ENCODE measurements at regions not wholly inside any gene's neighbourhood (a gene's known extent, or its start where the extent isn't known, plus 50 kb on each side); places are given as distances from the start of the nearest gene placed in this dataset.

DNA sequence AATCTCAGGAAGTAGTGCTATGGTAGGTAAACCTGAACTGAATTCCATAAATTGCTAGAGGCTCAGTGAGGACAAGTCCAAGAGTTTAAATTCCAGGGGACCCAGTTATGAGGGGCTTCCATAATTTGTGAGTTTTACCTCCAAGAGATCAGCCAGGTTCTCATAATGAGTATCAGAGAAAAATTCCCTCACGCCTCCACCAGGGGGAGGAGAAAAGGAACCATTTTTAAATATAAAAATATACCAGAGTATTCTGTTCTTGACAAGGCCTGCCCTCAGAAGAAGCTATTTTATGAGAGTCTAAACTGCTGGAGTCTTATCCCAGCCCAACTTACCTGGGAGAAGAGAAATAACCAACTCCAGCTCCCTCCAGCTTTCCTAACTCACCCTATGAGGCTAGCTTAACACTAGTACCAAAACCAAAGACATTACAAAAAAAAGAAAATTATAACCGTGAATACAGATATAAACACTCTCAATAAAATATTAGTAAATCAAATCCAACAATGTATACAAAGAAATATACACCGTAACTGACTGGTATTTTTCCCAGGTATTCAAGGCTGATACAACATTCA is 158.7 kb downstream of the TFAP2A start:
- H3K4me1 Mint-ChIP-seq (ENCODE audit: low read depth in 2 of 2): no peaks in the 10 kb centered on the region
- no peaks in the 10 kb centered on the region for H3K36me3 Mint-ChIP-seq (ENCODE audit: insufficient read depth)
- no peak overlapping the region for H3K4me3 Mint-ChIP-seq
- peaks cover 11 to 14% of the 10 kb centered on the region in 2 donors for H3K27me3 Mint-ChIP-seq
- H3K9me3 Mint-ChIP-seq: peaks cover 0 to 4% of the 10 kb centered on the region in 2 donors
- no peak overlapping the region for H3K27ac Mint-ChIP-seq
- DNase-seq (no peak), ATAC-seq (replicated peaks) (no peak)

DNA sequence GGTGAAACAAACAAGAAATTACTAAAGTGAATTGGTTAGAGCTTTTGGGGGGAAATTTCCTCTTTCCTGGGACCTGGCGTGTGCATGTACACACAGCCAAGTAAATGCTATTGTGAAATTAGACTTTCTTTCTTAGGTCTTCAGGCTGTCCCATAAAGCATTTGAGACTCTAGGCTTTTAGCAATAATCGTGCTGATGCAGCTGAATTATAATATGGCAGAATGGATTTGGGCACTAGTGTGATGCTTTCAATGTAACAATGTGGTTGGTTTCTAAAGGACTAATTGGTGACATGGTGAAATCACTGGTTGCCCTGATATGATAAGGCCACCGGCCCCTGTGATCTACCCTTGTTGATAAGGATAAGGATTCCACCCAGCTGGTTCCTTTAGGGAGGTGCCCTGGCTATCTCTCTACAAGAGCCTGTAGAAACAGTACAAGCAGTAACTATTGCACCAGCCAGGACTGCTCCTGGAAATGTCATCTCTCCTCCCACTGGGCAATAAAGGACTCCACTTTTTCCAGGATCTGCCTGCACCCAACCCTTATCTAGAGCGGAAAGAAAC is 164.1 kb downstream of the TFAP2A start:
- no peaks in the 10 kb centered on the region for H3K36me3 Mint-ChIP-seq (ENCODE audit: insufficient read depth)
- H3K27ac Mint-ChIP-seq: no peak overlapping the region

DNA sequence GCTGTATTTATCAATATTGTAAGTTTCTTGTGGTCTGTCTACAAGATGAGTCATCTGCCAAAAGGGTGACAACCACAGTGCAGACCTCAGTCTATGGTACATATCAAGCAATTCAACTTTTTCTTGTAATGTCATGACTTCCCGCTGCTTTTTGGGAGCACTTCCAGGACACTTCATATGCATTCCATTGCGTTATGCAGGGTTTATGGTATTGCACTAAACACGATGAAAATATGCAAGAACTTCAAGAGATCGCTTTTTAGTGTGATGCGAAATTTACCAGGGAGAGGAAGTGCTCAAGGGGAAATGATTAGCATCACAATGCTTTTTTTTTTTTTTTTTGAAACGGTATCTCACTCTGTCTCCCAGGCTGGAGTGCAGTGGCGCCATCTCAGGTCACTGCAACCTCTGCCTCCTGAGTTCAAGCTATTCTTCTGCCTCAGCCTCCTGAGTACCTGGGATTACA is 166.5 kb downstream of the TFAP2A start:
- no peaks in the 10 kb centered on the region for H3K4me1 Mint-ChIP-seq (ENCODE audit: low read depth in 2 of 2)
- no peak for ATAC-seq (replicated peaks)
- peaks cover 2 to 11% of the 10 kb centered on the region in 2 donors for H3K9me3 Mint-ChIP-seq
- H3K36me3 Mint-ChIP-seq (ENCODE audit: insufficient read depth): no peaks in the 10 kb centered on the region
- no peak overlapping the region for H3K27ac Mint-ChIP-seq
- H3K4me3 Mint-ChIP-seq: no peak overlapping the region
- DNase-seq: no peak
- H3K27me3 Mint-ChIP-seq: peaks cover 11 to 21% of the 10 kb centered on the region in 2 donors

More for the DNA sequence above, 164.1 kb downstream of the TFAP2A start:
- H3K9me3 Mint-ChIP-seq: peaks cover 2 to 11% of the 10 kb centered on the region in 2 donors
- H3K4me1 Mint-ChIP-seq (ENCODE audit: low read depth in 2 of 2): no peaks in the 10 kb centered on the region
- no peak overlapping the region for H3K4me3 Mint-ChIP-seq
- ATAC-seq (replicated peaks): no peak
- no peak for DNase-seq
- peaks cover 11 to 21% of the 10 kb centered on the region in 2 donors for H3K27me3 Mint-ChIP-seq

DNA sequence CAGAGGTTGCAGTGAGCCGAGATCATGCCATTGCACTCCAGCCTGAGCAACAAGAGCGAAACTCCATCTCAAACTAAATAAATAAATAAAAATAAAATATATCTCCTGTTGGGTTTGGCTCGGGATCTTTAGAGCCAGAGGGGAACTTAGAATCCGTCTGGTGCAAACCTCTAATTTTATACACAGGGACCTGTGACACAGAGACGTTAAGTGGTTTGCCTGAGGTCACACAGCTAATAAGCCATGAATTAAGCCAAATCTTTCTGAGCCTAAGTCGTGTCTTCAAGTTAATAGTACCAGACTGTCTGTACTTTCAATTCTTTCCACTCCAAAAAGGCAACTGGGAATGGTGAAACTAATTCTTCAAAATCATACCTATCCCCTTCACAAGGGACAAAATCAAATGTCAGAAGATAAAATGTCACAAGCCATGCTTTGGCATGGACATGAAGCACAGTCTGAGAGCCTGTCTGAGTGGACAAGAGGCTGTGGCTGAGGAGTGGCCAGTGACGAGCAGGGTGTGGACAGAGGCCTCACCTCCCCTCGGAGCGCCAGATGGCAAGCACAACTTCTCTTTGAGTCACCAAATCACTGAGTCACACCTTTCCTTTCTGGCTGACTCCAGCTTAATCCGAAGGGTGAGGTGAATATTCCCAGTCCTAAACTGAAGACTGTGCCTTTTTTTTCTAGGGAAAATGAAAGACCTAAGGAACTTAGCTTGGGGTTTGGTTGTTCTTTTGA is 177.4 kb downstream of the TFAP2A start:
- Mint-ChIP-seq H3K4me3 (no peak overlapping the region), H3K4me1 (ENCODE audit: low read depth in 2 of 2) (no peaks in the 10 kb centered on the region), H3K9me3 (no peaks in the 10 kb centered on the region), H3K27me3 (peaks cover 0 to 9% of the 10 kb centered on the region in 2 donors), H3K36me3 (ENCODE audit: insufficient read depth) (peaks cover 2% of the 10 kb centered on the region), H3K27ac (no peak overlapping the region)
- ATAC-seq (replicated peaks) (no peak), DNase-seq (no peak)

DNA sequence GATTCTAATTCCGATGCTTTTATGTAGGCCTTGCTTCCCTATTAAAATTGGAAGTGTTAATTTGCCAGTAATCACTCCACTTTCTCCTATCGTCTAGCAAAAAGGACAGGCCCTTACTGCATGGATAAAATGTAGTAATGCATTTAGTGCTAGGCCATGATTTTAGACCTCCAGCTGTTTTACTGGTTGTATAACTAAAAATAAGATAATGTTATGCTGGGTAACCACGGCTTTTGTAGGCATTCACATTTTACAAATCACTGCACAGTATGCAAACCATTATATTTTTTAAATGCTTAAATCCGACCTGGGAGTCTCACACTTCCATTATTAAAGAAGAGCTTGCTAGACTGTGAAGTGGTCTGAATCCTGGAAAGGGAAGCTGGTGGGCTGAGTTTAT is 179.5 kb downstream of the TFAP2A start:
- Mint-ChIP-seq H3K9me3 (no peaks in the 10 kb centered on the region), H3K36me3 (ENCODE audit: insufficient read depth) (peaks cover 2% of the 10 kb centered on the region), H3K27me3 (no peaks in the 10 kb centered on the region), H3K27ac (no peak overlapping the region), H3K4me1 (ENCODE audit: low read depth in 2 of 2) (no peaks in the 10 kb centered on the region), H3K4me3 (no peak overlapping the region)
- no peak for DNase-seq
- no peak for ATAC-seq (replicated peaks)

DNA sequence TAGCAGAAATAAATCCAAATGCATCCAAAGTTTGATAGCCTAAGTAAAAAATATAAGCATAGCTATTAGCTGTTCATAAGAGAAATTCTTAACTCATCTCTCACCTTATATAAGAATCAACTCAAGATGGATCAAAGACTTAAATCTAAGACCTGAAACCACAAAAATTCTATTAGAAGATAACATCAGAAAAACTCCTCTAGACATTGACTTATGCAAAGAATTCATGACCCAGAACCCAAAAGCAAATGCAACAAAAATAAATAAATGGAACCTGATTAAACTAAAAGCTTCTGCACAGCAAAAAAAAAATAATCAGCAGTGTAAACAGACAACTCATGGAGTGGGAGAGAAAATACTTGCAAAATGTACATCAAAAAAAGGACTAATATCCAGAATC is 184.3 kb downstream of the TFAP2A start:
- H3K4me3 Mint-ChIP-seq: no peak overlapping the region
- H3K36me3 Mint-ChIP-seq (ENCODE audit: insufficient read depth): no peaks in the 10 kb centered on the region
- H3K9me3 Mint-ChIP-seq: peaks cover 6 to 15% of the 10 kb centered on the region in 2 donors
- H3K4me1 Mint-ChIP-seq (ENCODE audit: low read depth in 2 of 2): no peaks in the 10 kb centered on the region
- no peak for DNase-seq
- no peak for ATAC-seq (replicated peaks)
- no peak overlapping the region for H3K27ac Mint-ChIP-seq
- H3K27me3 Mint-ChIP-seq: no peaks in the 10 kb centered on the region

DNA sequence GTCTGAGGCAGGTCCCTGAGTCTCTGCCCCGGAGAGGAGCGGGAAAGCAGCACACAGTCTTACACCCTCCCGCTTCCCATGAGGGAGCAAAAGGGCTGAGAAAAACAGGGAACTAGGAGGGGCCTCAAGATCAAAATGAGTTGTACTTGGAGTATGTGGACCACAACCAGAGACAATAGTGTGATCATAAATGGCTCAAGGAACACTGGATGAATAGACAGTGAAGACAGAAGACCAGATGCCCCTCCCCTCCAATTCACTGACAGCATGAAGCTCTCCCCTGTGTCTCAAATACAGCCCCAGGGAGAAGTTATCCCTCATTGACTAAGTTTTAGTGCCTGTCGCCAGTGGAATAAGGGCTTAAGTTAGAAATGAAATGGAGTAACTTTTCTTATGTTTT is 191.0 kb downstream of the TFAP2A start:
- no peak for ATAC-seq (replicated peaks)
- no peak overlapping the region for H3K27ac Mint-ChIP-seq
- H3K4me3 Mint-ChIP-seq: no peak overlapping the region

DNA sequence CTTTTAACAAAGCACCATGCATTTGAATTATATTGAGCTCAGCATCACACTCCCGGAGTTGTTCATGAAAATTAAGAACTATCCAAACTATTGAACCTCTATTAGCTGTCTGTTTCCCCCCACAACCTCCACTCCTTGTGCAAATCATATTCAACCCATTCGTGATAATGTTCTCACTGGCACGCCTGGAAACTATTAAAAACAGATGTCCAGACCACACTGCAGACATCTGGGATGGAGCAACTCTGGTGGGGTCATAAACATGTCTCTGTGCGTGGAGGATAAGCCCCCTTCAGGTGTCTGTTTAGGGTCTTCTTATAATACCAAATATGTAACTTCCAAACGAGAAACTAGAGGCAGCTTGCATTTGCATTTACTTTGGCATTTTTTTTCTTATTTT is 193.7 kb downstream of the TFAP2A start:
- Mint-ChIP-seq H3K27me3 (no peaks in the 10 kb centered on the region), H3K27ac (no peak overlapping the region), H3K36me3 (ENCODE audit: insufficient read depth) (no peaks in the 10 kb centered on the region), H3K4me3 (no peak overlapping the region), H3K9me3 (peaks cover 14 to 22% of the 10 kb centered on the region in 2 donors), H3K4me1 (ENCODE audit: low read depth in 2 of 2) (no peaks in the 10 kb centered on the region)
- DNase-seq (no peak), ATAC-seq (replicated peaks) (no peak)

More for the DNA sequence above, 191.0 kb downstream of the TFAP2A start:
- Mint-ChIP-seq H3K4me1 (ENCODE audit: low read depth in 2 of 2) (no peaks in the 10 kb centered on the region), H3K36me3 (ENCODE audit: insufficient read depth) (no peaks in the 10 kb centered on the region), H3K9me3 (peaks cover 14 to 27% of the 10 kb centered on the region in 2 donors), H3K27me3 (no peaks in the 10 kb centered on the region)
- DNase-seq: no peak

DNA sequence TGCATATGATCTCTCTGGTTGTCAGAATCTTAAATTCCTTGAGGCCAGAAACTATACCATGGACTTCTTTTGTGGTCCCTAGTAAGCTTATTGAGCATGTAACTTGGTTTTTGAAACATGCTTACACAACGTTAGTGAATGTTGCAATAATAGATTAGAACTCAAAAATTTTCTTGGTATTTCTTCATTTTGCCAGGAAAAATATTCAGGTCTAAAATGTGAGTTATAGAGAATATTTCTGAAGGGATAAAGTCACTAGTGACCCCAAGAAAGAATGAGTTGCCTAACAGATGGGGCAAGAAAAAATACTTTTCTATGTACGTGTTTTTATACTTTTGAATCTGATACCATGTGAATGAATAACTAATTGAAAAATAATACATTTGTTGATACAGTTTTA is 195.4 kb downstream of the TFAP2A start:
- Mint-ChIP-seq H3K9me3 (peaks cover 3 to 8% of the 10 kb centered on the region in 2 donors), H3K4me1 (ENCODE audit: low read depth in 2 of 2) (no peaks in the 10 kb centered on the region), H3K27ac (no peak overlapping the region), H3K36me3 (ENCODE audit: insufficient read depth) (no peaks in the 10 kb centered on the region), H3K27me3 (no peaks in the 10 kb centered on the region), H3K4me3 (no peak overlapping the region)
- ATAC-seq (replicated peaks) (no peak), DNase-seq (no peak)

DNA sequence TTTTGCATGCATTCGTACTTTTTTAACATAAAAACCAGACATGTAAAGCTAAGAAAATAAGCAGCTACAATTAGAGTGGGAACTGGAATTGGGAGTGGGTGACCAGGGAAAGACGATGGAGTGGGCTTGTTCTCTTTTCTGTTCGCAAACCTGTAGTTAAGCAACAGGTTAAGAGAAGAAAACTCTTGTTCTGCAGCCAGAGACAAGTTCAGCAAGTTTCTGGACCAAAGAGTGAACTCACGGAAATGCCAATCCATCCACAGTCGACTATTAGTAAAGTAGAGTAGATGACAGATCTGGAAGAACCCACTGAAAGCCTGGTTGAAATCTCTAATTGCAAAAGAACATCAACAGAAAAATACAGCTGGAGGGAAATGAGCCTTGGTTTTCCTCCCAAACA is 197.8 kb downstream of the TFAP2A start:
- Mint-ChIP-seq H3K4me3 (no peak overlapping the region), H3K9me3 (peaks cover 3 to 8% of the 10 kb centered on the region in 2 donors), H3K36me3 (ENCODE audit: insufficient read depth) (no peaks in the 10 kb centered on the region), H3K4me1 (ENCODE audit: low read depth in 2 of 2) (no peaks in the 10 kb centered on the region), H3K27ac (no peak overlapping the region), H3K27me3 (no peaks in the 10 kb centered on the region)
- DNase-seq: no peak
- ATAC-seq (replicated peaks): no peak

DNA sequence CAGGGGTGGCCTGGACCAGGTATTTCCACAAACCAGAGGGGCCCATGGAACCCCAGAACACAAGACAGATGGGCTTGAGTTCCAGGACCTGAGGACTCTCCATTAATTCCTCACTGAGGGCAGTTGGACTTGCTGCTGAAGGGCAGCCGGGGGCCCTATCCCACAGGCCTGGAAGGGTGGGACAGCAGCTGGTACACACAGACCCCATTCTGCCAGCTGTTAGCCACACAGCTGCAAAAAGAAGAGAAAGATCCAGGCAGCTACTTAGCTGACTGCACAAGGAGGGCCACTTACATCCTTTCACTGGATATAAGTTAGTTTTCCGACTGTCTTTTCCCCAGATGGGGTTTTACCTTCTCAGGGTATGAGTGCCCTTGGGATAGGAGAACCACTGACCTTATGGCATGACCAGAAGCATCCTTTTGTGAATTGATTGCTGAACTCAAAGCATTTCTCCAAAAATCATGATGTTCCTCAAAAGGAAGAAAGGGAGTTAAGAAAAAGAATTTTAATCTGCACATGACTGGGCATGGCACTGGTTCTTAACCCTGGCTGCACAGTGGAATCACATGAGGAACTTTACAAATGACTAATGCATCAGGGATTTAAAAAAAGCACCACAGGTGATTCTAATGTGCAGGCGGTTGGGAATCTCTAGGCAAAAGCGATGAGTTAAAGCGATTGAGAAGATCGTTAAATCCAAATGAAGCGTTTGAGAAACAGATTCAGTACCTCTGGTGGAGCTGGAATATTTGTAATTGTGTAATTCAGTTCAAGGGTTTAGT is 199.4 kb downstream of the TFAP2A start:
- Mint-ChIP-seq H3K36me3 (ENCODE audit: insufficient read depth) (no peaks in the 10 kb centered on the region), H3K9me3 (peaks cover 3 to 8% of the 10 kb centered on the region in 2 donors), H3K4me3 (no peak overlapping the region), H3K27ac (no peak overlapping the region), H3K4me1 (ENCODE audit: low read depth in 2 of 2) (no peaks in the 10 kb centered on the region), H3K27me3 (no peaks in the 10 kb centered on the region)
- no peak for ATAC-seq (replicated peaks)
- no peak for DNase-seq

DNA sequence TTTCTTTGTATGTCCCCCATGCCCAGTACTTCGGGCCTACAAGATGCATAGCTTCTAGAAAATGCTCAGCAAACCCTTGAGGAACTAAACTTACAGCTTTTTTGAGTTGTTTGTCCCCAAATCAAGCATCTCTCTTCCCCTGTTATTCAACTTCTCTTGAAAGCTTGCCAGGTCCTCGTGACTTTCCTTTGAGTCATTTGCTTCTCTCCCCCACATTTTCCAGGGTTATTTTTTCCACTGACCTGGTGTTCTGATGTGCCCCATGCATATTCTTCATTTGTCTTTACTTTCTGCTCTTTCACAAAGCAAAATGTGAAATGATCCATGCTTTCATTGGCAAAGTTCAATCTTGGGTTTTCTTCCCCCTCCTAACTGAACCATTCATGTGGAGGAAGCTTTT is 204.8 kb downstream of the TFAP2A start:
- H3K27me3 Mint-ChIP-seq: no peaks in the 10 kb centered on the region
- H3K36me3 Mint-ChIP-seq (ENCODE audit: insufficient read depth): no peaks in the 10 kb centered on the region
- H3K4me1 Mint-ChIP-seq (ENCODE audit: low read depth in 2 of 2): no peaks in the 10 kb centered on the region
- H3K4me3 Mint-ChIP-seq: no peak overlapping the region
- peaks cover 10 to 11% of the 10 kb centered on the region in 2 donors for H3K9me3 Mint-ChIP-seq
- no peak overlapping the region for H3K27ac Mint-ChIP-seq
- ATAC-seq (replicated peaks): no peak
- DNase-seq: no peak

DNA sequence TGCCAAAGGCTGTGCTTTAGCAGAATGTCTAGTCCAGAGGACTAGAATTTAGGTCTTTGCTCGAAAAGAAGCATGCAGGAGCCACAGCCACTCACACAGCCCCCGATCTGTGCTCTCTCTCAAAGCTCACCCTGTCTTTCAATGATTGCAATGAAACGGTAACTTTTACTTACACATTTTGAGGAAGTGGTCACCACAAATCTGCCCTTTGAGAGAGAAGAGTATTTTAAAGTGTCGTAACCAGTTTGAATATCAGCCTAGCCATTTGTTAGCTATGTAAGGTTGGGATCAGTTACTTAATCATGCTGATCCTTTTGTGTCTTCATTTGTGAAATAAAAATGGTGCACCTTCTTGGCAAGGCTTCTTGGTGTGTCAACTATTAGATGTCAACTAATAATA is 209.0 kb downstream of the TFAP2A start:
- no peak for DNase-seq
- no peak for ATAC-seq (replicated peaks)
- no peaks in the 10 kb centered on the region for H3K4me1 Mint-ChIP-seq (ENCODE audit: low read depth in 2 of 2)
- no peak overlapping the region for H3K27ac Mint-ChIP-seq
- H3K27me3 Mint-ChIP-seq: no peaks in the 10 kb centered on the region
- peaks cover 10 to 11% of the 10 kb centered on the region in 2 donors for H3K9me3 Mint-ChIP-seq
- no peak overlapping the region for H3K4me3 Mint-ChIP-seq
- no peaks in the 10 kb centered on the region for H3K36me3 Mint-ChIP-seq (ENCODE audit: insufficient read depth)

Data from effector memory CD8-positive, alpha-beta T cell (primary cell).